AG08395 (cell line): ENCODE measurements at regions not wholly inside any gene's neighbourhood (a gene's known extent, or its start where the extent isn't known, plus 50 kb on each side); places are given as distances from the start of the nearest gene placed in this dataset.
A peak's percentile ranks its signal among the peaks of the same experiment; 100 is the strongest.

Source experiments
- DNase-seq: peaks from one replicate; pipeline ENCODE4 v3.0.0; 2012; ENCODE audit warnings: mixed read lengths, low spot score

GRCh38 chr10:113292086-113292485 lies 260.8 kb upstream of the HABP2 start:
- no peak for DNase-seq

- DNase-seq = no peak
These were observed 260.1 kb upstream of the HABP2 start for GRCh38 chr10:113292743-113293142.

- DNase-seq = no peak
These were observed 259.7 kb upstream of the HABP2 start for GRCh38 chr10:113293167-113293566.

GRCh38 chr10:113294868-113295267 lies 258.0 kb upstream of the HABP2 start:
- DNase-seq = no peak

- peak; percentile 75 for DNase-seq
These were observed 255.6 kb upstream of the HABP2 start for GRCh38 chr10:113297226-113297625.

- DNase-seq = no peak
These were observed 254.2 kb upstream of the HABP2 start for GRCh38 chr10:113298616-113299015.

- DNase-seq = no peak
These were observed 252.7 kb upstream of the HABP2 start for GRCh38 chr10:113300201-113300600.

- DNase-seq = no peak
These were observed 252.2 kb upstream of the HABP2 start for GRCh38 chr10:113300617-113301016.

- no peak for DNase-seq
These were observed 251.4 kb upstream of the HABP2 start for GRCh38 chr10:113301342-113301984.

GRCh38 chr10:113302062-113302461 lies 250.8 kb upstream of the HABP2 start:
- no peak for DNase-seq

- DNase-seq = peak; percentile 41
These were observed 249.2 kb upstream of the HABP2 start for GRCh38 chr10:113303544-113304146.

GRCh38 chr10:113304726-113305125 lies 248.1 kb upstream of the HABP2 start:
- DNase-seq = no peak

GRCh38 chr10:113305871-113306270 lies 247.0 kb upstream of the HABP2 start:
- peak; percentile 67 for DNase-seq

GRCh38 chr10:113309791-113310190 lies 243.1 kb upstream of the HABP2 start:
- no peak for DNase-seq

GRCh38 chr10:113310347-113310746 lies 242.5 kb upstream of the HABP2 start:
- DNase-seq = no peak

GRCh38 chr10:113313048-113313602 lies 239.7 kb upstream of the HABP2 start:
- DNase-seq = no peak

GRCh38 chr10:113313722-113314121 lies 239.1 kb upstream of the HABP2 start:
- no peak for DNase-seq

GRCh38 chr10:113316506-113316905 lies 236.3 kb upstream of the HABP2 start:
- DNase-seq = no peak

- DNase-seq = no peak
These were observed 235.4 kb upstream of the HABP2 start for GRCh38 chr10:113317489-113317888.

- no peak for DNase-seq
These were observed 233.4 kb upstream of the HABP2 start for GRCh38 chr10:113319479-113319878.

GRCh38 chr10:113320211-113320610 lies 232.6 kb upstream of the HABP2 start:
- no peak for DNase-seq

- DNase-seq = no peak
These were observed 231.9 kb upstream of the HABP2 start for GRCh38 chr10:113320987-113321386.

- DNase-seq = no peak
These were observed 230.0 kb upstream of the HABP2 start for GRCh38 chr10:113322843-113323242.

GRCh38 chr10:113323985-113324384 lies 228.9 kb upstream of the HABP2 start:
- DNase-seq = no peak
